Astrocyte (in vitro differentiated cells and primary cell): ENCODE measurements at regions not wholly inside any gene's neighbourhood (a gene's known extent, or its start where the extent isn't known, plus 50 kb on each side); places are given as distances from the start of the nearest gene placed in this dataset.

Experiments
- DNase-seq: peaks from one replicate; pipeline ENCODE4 v3.0.0-alpha.2; 2010; ENCODE audit warnings: low read depth
- FAIRE-seq: peaks from 2 replicates; lab custom pipeline; 2011; peaks lifted over from hg19 to GRCh38; lab: Jason Lieb, UNC
- H2AFZ ChIP-seq: 2 replicates; pipeline ENCODE4 v1.6.0; 2012; ENCODE audit warnings: low read depth, low read length, inconsistent platforms
- H3K27ac ChIP-seq: 2 replicates; pipeline ENCODE4 v1.5.1; 2011; ENCODE audit warnings: low read depth, low read length, inconsistent platforms
- H3K27me3 ChIP-seq: 2 replicates; pipeline ENCODE4 v1.6.0; 2011; ENCODE audit warnings: low read length, inconsistent platforms; ENCODE audit not compliant: insufficient read depth
- H3K36me3 ChIP-seq: 2 replicates; pipeline ENCODE4 v1.5.1; 2011; ENCODE audit warnings: low read length, inconsistent platforms; ENCODE audit not compliant: insufficient read depth
- H3K4me1 ChIP-seq: 2 replicates; pipeline ENCODE4 v1.5.1; 2011; ENCODE audit warnings: low read length, inconsistent platforms; ENCODE audit not compliant: insufficient read depth
- H3K4me2 ChIP-seq: 2 replicates; pipeline ENCODE4 v1.6.0; 2012; ENCODE audit warnings: low read length, inconsistent platforms
- H3K4me3 ChIP-seq: 2 replicates; pipeline ENCODE4 v1.5.1; 2011; ENCODE audit warnings: low read depth, mild to moderate bottlenecking, low read length, inconsistent platforms; ENCODE audit not compliant: insufficient read depth
- H3K79me2 ChIP-seq: 2 replicates; pipeline ENCODE4 v1.6.0; 2012; ENCODE audit warnings: mild to moderate bottlenecking, low read length, inconsistent platforms; ENCODE audit not compliant: insufficient read depth
- H3K9ac ChIP-seq: 2 replicates; pipeline ENCODE4 v1.6.0; 2012; ENCODE audit warnings: mild to moderate bottlenecking, low read length, inconsistent platforms
- H3K9me3 ChIP-seq: 2 replicates; pipeline ENCODE4 v1.5.1; 2012; ENCODE audit warnings: low read depth, mild to moderate bottlenecking, low read length, inconsistent platforms; ENCODE audit not compliant: insufficient read depth
- H4K20me1 ChIP-seq: 2 replicates; pipeline ENCODE4 v1.6.0; 2012; ENCODE audit warnings: low read length, inconsistent platforms; ENCODE audit not compliant: insufficient read depth
- H3K27ac Mint-ChIP-seq: one replicate; pipeline ENCODE4 v1.8.0; 2021; ENCODE audit warnings: mild to moderate bottlenecking, mixed read lengths; ENCODE audit not compliant: unreplicated experiment
- H3K27me3 Mint-ChIP-seq: one replicate; pipeline ENCODE4 v1.8.0; 2021; ENCODE audit warnings: low read depth, mixed read lengths; ENCODE audit not compliant: unreplicated experiment
- H3K36me3 Mint-ChIP-seq: one replicate; pipeline ENCODE4 v1.8.0; 2021; ENCODE audit warnings: low read depth, mixed read lengths; ENCODE audit not compliant: unreplicated experiment
- H3K4me1 Mint-ChIP-seq: one replicate; pipeline ENCODE4 v1.8.0; 2021; ENCODE audit warnings: low read depth, mixed read lengths; ENCODE audit not compliant: unreplicated experiment
- H3K4me3 Mint-ChIP-seq: one replicate; pipeline ENCODE4 v1.8.0; 2021; ENCODE audit warnings: mild to moderate bottlenecking, moderate library complexity, mixed read lengths; ENCODE audit not compliant: unreplicated experiment
- H3K9me3 Mint-ChIP-seq: one replicate; pipeline ENCODE4 v1.8.0; 2021; ENCODE audit warnings: mild to moderate bottlenecking, mixed read lengths; ENCODE audit not compliant: unreplicated experiment
- EZH2 ChIP-seq: IDR thresholded peaks from 2 replicates; pipeline ENCODE4 v1.6.1; 2012; ENCODE audit warnings: mild to moderate bottlenecking, low read length, inconsistent platforms; ENCODE audit not compliant: insufficient read depth
- TF ChIP-seq, protein P1 (sequence below): IDR thresholded peaks from 2 replicates; pipeline ENCODE4 v1.5.1; 2011; ENCODE audit warnings: low read depth, mild to moderate bottlenecking, inconsistent platforms, low read length, moderate library complexity; ENCODE audit not compliant: insufficient read depth

DNA sequence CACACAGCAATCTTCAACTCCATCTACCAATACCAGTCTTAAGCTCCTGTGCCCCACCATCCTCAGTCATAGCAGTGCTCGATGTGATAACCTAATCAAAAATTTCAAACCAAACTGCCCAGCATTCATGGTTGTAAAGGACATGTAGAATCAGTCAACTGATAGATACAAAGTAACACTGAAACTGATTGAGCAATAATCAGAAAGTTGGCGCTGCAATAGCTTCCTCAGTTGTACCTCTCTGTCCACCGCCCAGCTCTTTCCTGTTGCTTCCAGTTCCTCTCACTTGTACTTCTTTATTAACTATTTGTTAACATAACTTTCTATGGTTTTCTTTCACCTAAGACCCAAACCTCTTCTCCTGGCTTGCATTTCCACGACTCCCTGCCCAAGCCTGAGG, 745.7 kb downstream of the PDCD6IP start:
- Histone ChIP-seq H3K36me3 (no peaks in the 10 kb centered on the region), H3K4me2 (no peak overlapping the region), H3K27me3 (no peaks in the 10 kb centered on the region), H4K20me1 (no peaks in the 10 kb centered on the region), H3K9ac (no peak overlapping the region), H3K79me2 (no peaks in the 10 kb centered on the region), H3K9me3 (no peaks in the 10 kb centered on the region), H2AFZ (no peak overlapping the region), H3K4me3 (no peak overlapping the region), H3K27ac (no peak overlapping the region), H3K4me1 (no peaks in the 10 kb centered on the region)
- DNase-seq (no peak), FAIRE-seq (no peak)
- Mint-ChIP-seq H3K9me3 (no peaks in the 10 kb centered on the region), H3K36me3 (no peaks in the 10 kb centered on the region), H3K27ac (no peak overlapping the region), H3K27me3 (no peaks in the 10 kb centered on the region), H3K4me3 (no peak overlapping the region), H3K4me1 (no peaks in the 10 kb centered on the region)
- TF ChIP-seq EZH2 = no peak
- TF ChIP-seq, protein P1, sequence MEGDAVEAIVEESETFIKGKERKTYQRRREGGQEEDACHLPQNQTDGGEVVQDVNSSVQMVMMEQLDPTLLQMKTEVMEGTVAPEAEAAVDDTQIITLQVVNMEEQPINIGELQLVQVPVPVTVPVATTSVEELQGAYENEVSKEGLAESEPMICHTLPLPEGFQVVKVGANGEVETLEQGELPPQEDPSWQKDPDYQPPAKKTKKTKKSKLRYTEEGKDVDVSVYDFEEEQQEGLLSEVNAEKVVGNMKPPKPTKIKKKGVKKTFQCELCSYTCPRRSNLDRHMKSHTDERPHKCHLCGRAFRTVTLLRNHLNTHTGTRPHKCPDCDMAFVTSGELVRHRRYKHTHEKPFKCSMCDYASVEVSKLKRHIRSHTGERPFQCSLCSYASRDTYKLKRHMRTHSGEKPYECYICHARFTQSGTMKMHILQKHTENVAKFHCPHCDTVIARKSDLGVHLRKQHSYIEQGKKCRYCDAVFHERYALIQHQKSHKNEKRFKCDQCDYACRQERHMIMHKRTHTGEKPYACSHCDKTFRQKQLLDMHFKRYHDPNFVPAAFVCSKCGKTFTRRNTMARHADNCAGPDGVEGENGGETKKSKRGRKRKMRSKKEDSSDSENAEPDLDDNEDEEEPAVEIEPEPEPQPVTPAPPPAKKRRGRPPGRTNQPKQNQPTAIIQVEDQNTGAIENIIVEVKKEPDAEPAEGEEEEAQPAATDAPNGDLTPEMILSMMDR = no peak

DNA sequence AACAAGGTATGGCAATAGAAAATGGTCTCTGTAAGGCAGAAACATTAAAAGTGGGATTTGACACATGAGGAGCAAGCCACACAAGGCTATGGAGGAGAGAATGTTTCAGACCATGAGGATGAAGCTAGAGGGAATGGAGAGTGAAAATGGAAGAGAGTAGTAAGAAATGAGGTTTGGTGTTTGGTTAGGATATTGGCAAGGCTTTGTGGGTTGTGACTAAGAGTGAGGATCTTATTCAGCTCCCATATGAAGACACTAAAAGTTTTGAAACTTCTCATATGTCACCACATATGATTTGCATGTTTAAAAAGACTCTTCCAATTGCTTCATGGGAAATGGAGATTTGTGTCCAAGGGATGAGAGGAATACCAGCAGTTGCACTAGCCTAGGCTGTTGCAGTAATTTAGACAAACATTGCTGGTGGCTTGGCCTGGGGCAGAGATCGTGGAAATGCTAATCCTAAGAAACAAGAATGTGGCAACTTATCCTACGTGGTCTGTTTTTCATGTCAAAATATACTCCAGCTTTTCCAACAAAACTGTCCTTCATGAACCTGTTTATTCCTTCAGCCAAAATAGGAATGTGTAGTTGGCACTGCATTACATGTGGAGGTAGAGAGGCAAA, 749.0 kb downstream of the PDCD6IP start:
- Histone ChIP-seq H3K4me2 (no peak overlapping the region), H3K27me3 (no peaks in the 10 kb centered on the region), H3K27ac (no peak overlapping the region), H3K4me3 (no peak overlapping the region), H3K4me1 (no peaks in the 10 kb centered on the region), H3K9me3 (no peaks in the 10 kb centered on the region), H3K79me2 (no peaks in the 10 kb centered on the region), H3K36me3 (no peaks in the 10 kb centered on the region), H4K20me1 (no peaks in the 10 kb centered on the region), H2AFZ (no peak overlapping the region), H3K9ac (no peak overlapping the region)
- Mint-ChIP-seq H3K27me3 (no peaks in the 10 kb centered on the region), H3K4me1 (no peaks in the 10 kb centered on the region), H3K9me3 (no peaks in the 10 kb centered on the region), H3K36me3 (no peaks in the 10 kb centered on the region), H3K4me3 (no peak overlapping the region), H3K27ac (no peak overlapping the region)
- FAIRE-seq (no peak), DNase-seq (no peak)
- TF ChIP-seq EZH2 = no peak
- TF ChIP-seq, protein P1 = no peak

DNA sequence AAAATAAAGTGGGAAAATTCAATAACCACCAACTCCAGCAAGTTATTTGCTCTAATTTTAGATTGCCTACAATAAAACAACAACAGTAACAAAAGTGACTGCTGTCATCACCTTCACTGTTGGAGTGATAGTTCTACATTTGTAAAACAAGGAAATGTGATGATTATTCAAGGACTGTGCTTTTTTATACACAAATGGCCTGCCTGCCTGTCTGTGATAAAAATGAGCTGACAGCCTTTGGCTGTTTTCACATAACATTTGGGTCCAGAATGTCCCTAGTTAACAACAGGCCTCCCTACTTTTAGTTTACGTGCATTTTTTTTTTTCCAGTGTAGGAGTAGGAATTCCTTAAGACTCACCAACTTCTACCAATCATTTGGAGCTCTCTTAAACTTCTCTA, 768.8 kb downstream of the PDCD6IP start:
- Histone ChIP-seq H3K4me1 (no peaks in the 10 kb centered on the region), H3K4me3 (no peak overlapping the region), H3K4me2 (no peak overlapping the region), H3K27ac (no peak overlapping the region), H3K9me3 (peaks cover 3% of the 10 kb centered on the region), H3K27me3 (no peaks in the 10 kb centered on the region), H3K79me2 (no peaks in the 10 kb centered on the region), H3K9ac (no peak overlapping the region), H4K20me1 (no peaks in the 10 kb centered on the region), H3K36me3 (no peaks in the 10 kb centered on the region), H2AFZ (no peak overlapping the region)
- FAIRE-seq (no peak), DNase-seq (no peak)
- TF ChIP-seq, protein P1 = no peak
- no peak for TF ChIP-seq EZH2
- Mint-ChIP-seq H3K4me3 (no peak overlapping the region), H3K9me3 (no peaks in the 10 kb centered on the region), H3K27me3 (no peaks in the 10 kb centered on the region), H3K4me1 (peaks cover 1% of the 10 kb centered on the region), H3K27ac (no peak overlapping the region), H3K36me3 (no peaks in the 10 kb centered on the region)
